Activated T-cell treated with anti-CD3 and anti-CD28 coated beads, Interleukin-2, amount 50 U/mL, for 72 hours (primary cell): ENCODE measurements at regions not wholly inside any gene's neighbourhood (a gene's known extent, or its start where the extent isn't known, plus 50 kb on each side); places are given as distances from the start of the nearest gene placed in this dataset.

ENCODE experiments used
- ATAC-seq, 2 donors: fragments of 150-1000 bp; cut with Tn5 transposase; replicated peaks in 1 of 2; 2 replicates each; pipeline ENCODE4 v1.10.0; 2021; ENCODE audit warnings: moderate library complexity in 2 of 2, mild to moderate bottlenecking in 1 of 2
- DNase-seq, 2 donors: peaks; one replicate each; pipeline ENCODE4 v3.0.0; 2021 to 2022; ENCODE audit warnings: mixed read lengths in 1 of 2
- H3K27ac Mint-ChIP-seq: one replicate; pipeline ENCODE4 v1.8.0; 2022; ENCODE audit warnings: mild to moderate bottlenecking, moderate library complexity, mixed read lengths
- H3K27me3 Mint-ChIP-seq: one replicate; pipeline ENCODE4 v1.8.0; 2022; ENCODE audit warnings: low read depth, mixed read lengths
- H3K36me3 Mint-ChIP-seq, 2 donors: one replicate each; pipeline ENCODE4 v1.8.0; 2022; ENCODE audit warnings: mixed read lengths in 2 of 2, mild to moderate bottlenecking in 1 of 2; ENCODE audit not compliant: insufficient read depth in 2 of 2
- H3K4me1 Mint-ChIP-seq: one replicate; pipeline ENCODE4 v1.8.0; 2022; ENCODE audit warnings: low read depth, mixed read lengths
- H3K4me3 Mint-ChIP-seq, 2 donors: one replicate each; pipeline ENCODE4 v1.8.0; 2022; ENCODE audit warnings: mild to moderate bottlenecking in 2 of 2, mixed read lengths in 2 of 2, moderate library complexity in 2 of 2
- H3K9me3 Mint-ChIP-seq, 2 donors: one replicate each; pipeline ENCODE4 v1.8.0; 2022; ENCODE audit warnings: mixed read lengths in 2 of 2

DNA sequence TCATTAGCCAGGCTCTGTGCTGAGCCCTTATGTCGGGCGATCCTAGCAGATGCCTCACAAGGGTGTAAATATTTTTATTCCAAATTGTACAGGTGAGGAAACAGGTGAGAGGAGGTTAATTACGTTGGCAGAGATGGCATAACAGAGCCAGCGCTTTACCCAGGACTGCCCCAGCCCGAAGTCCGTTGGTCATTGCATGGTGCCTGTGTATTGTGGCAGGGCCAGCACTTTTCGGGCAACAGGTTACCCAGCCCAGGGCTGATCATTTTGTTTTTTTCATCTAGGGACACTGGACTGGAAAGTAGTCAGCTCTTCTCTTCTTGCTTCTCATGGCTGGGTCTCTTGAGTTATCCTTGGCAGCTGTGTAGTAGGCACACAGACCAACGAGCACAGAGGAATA is 202.2 kb upstream of the NAV2 start:
- H3K4me1 Mint-ChIP-seq = no peaks in the 10 kb centered on the region
- H3K36me3 Mint-ChIP-seq = no peaks in the 10 kb centered on the region
- H3K27me3 Mint-ChIP-seq = peaks cover 19% of the 10 kb centered on the region
- H3K9me3 Mint-ChIP-seq = no peaks in the 10 kb centered on the region
- no peak overlapping the region for H3K27ac Mint-ChIP-seq
- no peak overlapping the region for H3K4me3 Mint-ChIP-seq
- DNase-seq = no peak
- ATAC-seq = no peak

- no peaks in the 10 kb centered on the region for H3K9me3 Mint-ChIP-seq
- ATAC-seq (no peak), DNase-seq (no peak)
- peaks cover 19% of the 10 kb centered on the region for H3K27me3 Mint-ChIP-seq
- H3K4me3 Mint-ChIP-seq = no peak overlapping the region
- no peaks in the 10 kb centered on the region for H3K36me3 Mint-ChIP-seq
- no peak overlapping the region for H3K27ac Mint-ChIP-seq
- H3K4me1 Mint-ChIP-seq = no peaks in the 10 kb centered on the region
These were observed 203.4 kb upstream of the NAV2 start for GRCh38 chr11:19509215-19509614.

DNA sequence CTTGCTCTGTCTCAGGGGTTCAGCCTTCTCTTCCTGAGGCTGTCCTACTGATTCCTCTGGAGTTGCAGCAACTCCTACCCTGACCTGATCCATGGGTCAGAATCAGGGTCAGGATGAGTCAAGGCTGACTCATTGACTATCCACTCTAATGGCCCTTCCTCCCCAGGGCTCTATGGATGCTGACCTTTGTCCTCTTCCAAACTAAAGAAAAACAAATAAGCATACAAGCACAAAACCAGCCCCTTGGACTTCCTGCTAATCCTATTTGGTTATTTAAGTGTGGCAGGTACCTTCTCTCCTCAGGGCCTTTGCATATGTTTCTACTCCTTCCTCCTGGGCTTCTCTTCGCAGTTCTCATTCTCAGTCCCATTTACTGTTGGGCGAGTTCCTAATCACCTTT is 204.5 kb upstream of the NAV2 start:
- H3K4me1 Mint-ChIP-seq = no peaks in the 10 kb centered on the region
- no peaks in the 10 kb centered on the region for H3K36me3 Mint-ChIP-seq
- peaks cover 19% of the 10 kb centered on the region for H3K27me3 Mint-ChIP-seq
- no peak for DNase-seq
- H3K27ac Mint-ChIP-seq = no peak overlapping the region
- no peaks in the 10 kb centered on the region for H3K9me3 Mint-ChIP-seq
- no peak for ATAC-seq
- H3K4me3 Mint-ChIP-seq = no peak overlapping the region

DNA sequence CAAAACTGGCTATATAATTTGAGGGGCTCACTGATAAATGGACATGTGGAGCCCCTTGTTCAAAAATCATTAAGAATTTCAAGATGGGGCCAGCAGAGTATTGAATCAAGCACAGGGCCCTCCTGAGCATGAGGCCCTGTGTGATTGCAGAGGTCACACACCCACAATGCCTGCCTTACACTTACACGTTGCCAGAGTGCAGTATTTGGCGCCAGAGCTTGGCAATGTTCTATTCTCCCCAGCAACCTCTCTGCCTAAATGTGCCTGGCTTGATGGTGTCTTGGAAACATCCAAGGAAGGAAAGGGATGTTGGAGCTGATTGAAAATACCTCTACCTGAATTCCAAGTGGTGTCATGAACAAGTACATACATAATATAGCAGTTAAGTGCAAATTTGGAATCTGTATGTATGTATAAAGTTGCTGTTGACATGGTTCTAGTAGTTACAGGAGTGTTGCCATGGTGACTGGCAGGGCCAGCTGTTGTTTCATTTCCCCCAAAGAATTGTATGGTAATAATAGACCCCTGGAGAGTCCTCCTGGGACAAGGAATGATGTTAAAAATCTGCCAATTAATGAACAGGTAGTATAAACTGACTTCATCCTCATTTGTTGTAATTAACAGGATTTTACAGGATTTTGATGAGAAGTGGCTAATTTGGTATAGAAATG is 205.7 kb upstream of the NAV2 start:
- Mint-ChIP-seq H3K27ac (no peak overlapping the region), H3K27me3 (peaks cover 11% of the 10 kb centered on the region), H3K9me3 (no peaks in the 10 kb centered on the region), H3K36me3 (no peaks in the 10 kb centered on the region), H3K4me3 (no peak overlapping the region), H3K4me1 (no peaks in the 10 kb centered on the region)
- no peak for DNase-seq
- ATAC-seq = no peak

- Mint-ChIP-seq H3K27ac (no peak overlapping the region), H3K36me3 (no peaks in the 10 kb centered on the region), H3K4me1 (no peaks in the 10 kb centered on the region), H3K27me3 (no peaks in the 10 kb centered on the region), H3K4me3 (no peak overlapping the region), H3K9me3 (no peaks in the 10 kb centered on the region)
- ATAC-seq (no peak), DNase-seq (no peak)
These were observed 209.9 kb upstream of the NAV2 start for GRCh38 chr11:19502691-19503253.

GRCh38 chr11:19501631-19502030 is 211.0 kb upstream of the NAV2 start:
- H3K4me3 Mint-ChIP-seq = no peak overlapping the region
- H3K27me3 Mint-ChIP-seq = no peaks in the 10 kb centered on the region
- ATAC-seq = no peak
- no peaks in the 10 kb centered on the region for H3K36me3 Mint-ChIP-seq
- H3K9me3 Mint-ChIP-seq = peaks cover 0 to 2% of the 10 kb centered on the region in 2 donors
- DNase-seq = no peak
- H3K4me1 Mint-ChIP-seq = no peaks in the 10 kb centered on the region
- no peak overlapping the region for H3K27ac Mint-ChIP-seq

- Mint-ChIP-seq H3K36me3 (no peaks in the 10 kb centered on the region), H3K9me3 (peaks cover 0 to 2% of the 10 kb centered on the region in 2 donors), H3K4me3 (no peak overlapping the region), H3K27me3 (no peaks in the 10 kb centered on the region), H3K27ac (no peak overlapping the region), H3K4me1 (no peaks in the 10 kb centered on the region)
- DNase-seq (no peak), ATAC-seq (no peak)
These were observed 212.6 kb upstream of the NAV2 start for GRCh38 chr11:19499999-19500398.

- no peak for DNase-seq
- H3K4me3 Mint-ChIP-seq = no peak overlapping the region
- H3K36me3 Mint-ChIP-seq = no peaks in the 10 kb centered on the region
- no peaks in the 10 kb centered on the region for H3K27me3 Mint-ChIP-seq
- no peak overlapping the region for H3K27ac Mint-ChIP-seq
- H3K9me3 Mint-ChIP-seq = peaks cover 0 to 2% of the 10 kb centered on the region in 2 donors
- no peaks in the 10 kb centered on the region for H3K4me1 Mint-ChIP-seq
- no peak for ATAC-seq
These were observed 213.5 kb upstream of the NAV2 start for GRCh38 chr11:19499026-19499669.

- Mint-ChIP-seq H3K4me3 (no peak overlapping the region), H3K9me3 (peaks cover 0 to 2% of the 10 kb centered on the region in 2 donors), H3K36me3 (no peaks in the 10 kb centered on the region), H3K27me3 (peaks cover 15% of the 10 kb centered on the region), H3K27ac (no peak overlapping the region), H3K4me1 (no peaks in the 10 kb centered on the region)
- no peak for DNase-seq
- no peak for ATAC-seq
These were observed 219.0 kb upstream of the NAV2 start for GRCh38 chr11:19493446-19494213.

DNA sequence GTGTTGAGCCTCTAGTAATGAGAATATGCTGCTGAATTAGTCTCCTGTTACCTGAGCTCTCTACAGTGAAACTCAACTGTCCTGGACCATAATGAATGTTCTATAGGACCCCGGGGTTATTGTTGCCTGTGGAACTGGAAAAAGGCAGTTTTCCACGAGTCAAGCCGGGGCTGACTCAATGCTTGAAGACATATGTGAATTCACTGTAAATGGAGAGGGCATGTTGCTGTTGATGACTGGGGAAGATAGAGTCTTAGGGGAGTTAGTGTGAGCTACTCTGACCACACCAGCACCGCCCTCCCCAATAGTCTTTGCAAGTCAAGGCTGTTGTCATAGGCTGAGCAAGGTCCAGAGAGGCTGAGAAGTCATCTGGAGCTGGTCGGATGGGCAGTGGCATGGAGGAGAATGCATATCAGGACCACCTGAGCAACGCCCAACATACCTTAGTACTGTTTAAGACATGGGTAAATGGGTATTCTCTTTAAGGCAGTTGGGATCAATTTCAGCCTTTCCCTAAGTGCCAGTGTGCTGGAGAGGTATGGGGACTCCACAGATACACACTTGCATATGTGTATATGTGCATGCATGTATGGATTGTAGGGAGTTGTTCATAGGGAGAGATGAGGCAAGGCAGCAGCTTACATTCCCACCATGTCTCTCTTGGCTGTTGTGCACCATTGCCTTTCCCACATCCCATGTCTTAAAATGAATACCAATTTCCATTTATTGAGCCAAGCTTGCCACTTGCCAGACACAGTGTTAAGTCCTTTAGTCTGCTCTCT is 230.1 kb upstream of the NAV2 start:
- no peak for DNase-seq
- H3K4me3 Mint-ChIP-seq = no peak overlapping the region
- H3K36me3 Mint-ChIP-seq = no peaks in the 10 kb centered on the region
- peaks cover 11% of the 10 kb centered on the region for H3K27me3 Mint-ChIP-seq
- H3K4me1 Mint-ChIP-seq = no peaks in the 10 kb centered on the region
- no peak overlapping the region for H3K27ac Mint-ChIP-seq
- no peaks in the 10 kb centered on the region for H3K9me3 Mint-ChIP-seq
- ATAC-seq = no peak

DNA sequence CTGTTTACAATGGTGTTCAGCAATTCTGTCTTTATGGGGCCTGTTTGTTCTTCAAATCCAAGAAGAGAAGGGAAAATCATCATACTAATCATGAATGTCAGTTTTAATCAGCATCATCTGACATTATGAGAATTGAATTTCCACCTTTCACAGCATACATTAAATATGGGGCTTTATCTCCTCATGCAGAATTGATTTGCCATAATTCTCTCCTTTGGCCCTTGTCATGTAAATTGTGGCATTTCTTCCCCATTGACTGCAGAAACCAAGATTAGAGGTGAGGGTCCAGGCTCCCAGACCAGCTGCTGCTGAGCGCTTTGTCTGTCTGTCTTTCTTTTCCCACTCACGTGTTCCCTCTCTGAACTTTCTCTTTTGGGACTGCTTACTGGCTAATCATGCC is 232.1 kb upstream of the NAV2 start:
- no peak for DNase-seq
- Mint-ChIP-seq H3K9me3 (no peaks in the 10 kb centered on the region), H3K36me3 (no peaks in the 10 kb centered on the region), H3K27ac (no peak overlapping the region), H3K4me1 (no peaks in the 10 kb centered on the region), H3K4me3 (no peak overlapping the region), H3K27me3 (peaks cover 17% of the 10 kb centered on the region)
- no peak for ATAC-seq

DNA sequence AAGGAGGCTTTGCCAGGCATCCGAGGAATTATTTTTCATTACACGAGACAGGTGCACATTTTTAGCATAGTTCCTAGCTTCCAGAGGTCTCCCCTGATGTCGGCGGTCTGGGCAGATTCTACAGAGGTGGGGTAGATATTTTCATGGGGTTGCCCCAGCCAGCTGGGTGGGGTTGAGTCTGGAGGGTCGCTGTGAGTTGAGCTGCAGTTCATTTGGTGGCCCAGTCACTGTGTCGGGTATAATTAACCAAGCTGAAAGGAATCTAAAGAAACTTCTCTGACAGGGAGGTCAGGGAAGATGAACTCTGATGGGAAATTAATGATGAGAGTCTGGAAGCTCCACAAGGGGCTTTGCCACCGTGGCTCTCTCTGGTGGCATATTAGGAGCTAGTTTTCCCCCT is 233.7 kb upstream of the NAV2 start:
- ATAC-seq (no peak), DNase-seq (no peak)
- Mint-ChIP-seq H3K27me3 (peaks cover 17% of the 10 kb centered on the region), H3K4me1 (no peaks in the 10 kb centered on the region), H3K4me3 (no peak overlapping the region), H3K9me3 (no peaks in the 10 kb centered on the region), H3K36me3 (no peaks in the 10 kb centered on the region), H3K27ac (no peak overlapping the region)
